ENCODE measurements at regions not wholly inside any gene's neighbourhood (a gene's known extent, or its start where the extent isn't known, plus 50 kb on each side); places are given as distances from the start of the nearest gene placed in this dataset.

GRCh38 chr4:91824773-91825172 is 479.0 kb upstream of the GRID2 start:
- DNase-seq (ENCODE audit: low read depth, low spot score) = no peak
- ChIA-PET POLR2A (no interaction called here), CTCF (no interaction called here)
- no peaks in the 10 kb centered on the region for H3K27me3 ChIP-seq (ENCODE audit: control insufficient read depth, insufficient read depth, low read length)
- peaks cover 4% of the 10 kb centered on the region; the same call in 1 of the 2 replicates for H3K9me3 ChIP-seq (ENCODE audit: control insufficient read depth, insufficient read depth, low read length)
- no peak for TF ChIP-seq CTCF (IDR thresholded peaks at IDR 0.05; ENCODE audit: low read depth, low read length)
- no peak overlapping the region for H3K4me3 ChIP-seq (ENCODE audit: low read depth, low read length)
- H3K27ac ChIP-seq (ENCODE audit: low read depth, low read length) = no peak overlapping the region

GRCh38 chr4:91826186-91826585 is 477.6 kb upstream of the GRID2 start:
- CTCF ChIA-PET = no interaction called here
- Histone ChIP-seq H3K27me3 (ENCODE audit: control insufficient read depth, insufficient read depth, low read length) (no peaks in the 10 kb centered on the region), H3K4me3 (ENCODE audit: low read depth, low read length) (no peak overlapping the region), H3K27ac (ENCODE audit: low read depth, low read length) (no peak overlapping the region), H3K9me3 (ENCODE audit: control insufficient read depth, insufficient read depth, low read length) (peaks cover 6% of the 10 kb centered on the region; the same call in 1 of the 2 replicates)
- DNase-seq (ENCODE audit: low read depth, low spot score) = no peak
- no peak for TF ChIP-seq CTCF (IDR thresholded peaks at IDR 0.05; ENCODE audit: low read depth, low read length)
- POLR2A ChIA-PET = no interaction called here

GRCh38 chr4:91827914-91828313 is 475.9 kb upstream of the GRID2 start:
- Histone ChIP-seq H3K9me3 (ENCODE audit: control insufficient read depth, insufficient read depth, low read length) (peaks cover 6% of the 10 kb centered on the region; the same call in 1 of the 2 replicates), H3K27me3 (ENCODE audit: control insufficient read depth, insufficient read depth, low read length) (no peaks in the 10 kb centered on the region), H3K27ac (ENCODE audit: low read depth, low read length) (no peak overlapping the region), H3K4me3 (ENCODE audit: low read depth, low read length) (no peak overlapping the region)
- TF ChIP-seq CTCF (IDR thresholded peaks at IDR 0.05; ENCODE audit: low read depth, low read length) = no peak
- no peak for DNase-seq (ENCODE audit: low read depth, low spot score)
- ChIA-PET POLR2A (no interaction called here), CTCF (no interaction called here)

- H3K4me3 ChIP-seq (ENCODE audit: low read depth, low read length) = no peak overlapping the region
- ChIA-PET POLR2A (no interaction called here), CTCF (no interaction called here)
- DNase-seq (ENCODE audit: low read depth, low spot score) = no peak
- H3K9me3 ChIP-seq (ENCODE audit: control insufficient read depth, insufficient read depth, low read length) = peaks cover 12% of the 10 kb centered on the region; the same call in 1 of the 2 replicates
- H3K27me3 ChIP-seq (ENCODE audit: control insufficient read depth, insufficient read depth, low read length) = no peaks in the 10 kb centered on the region
- H3K27ac ChIP-seq (ENCODE audit: low read depth, low read length) = no peak overlapping the region
- no peak for TF ChIP-seq CTCF (IDR thresholded peaks at IDR 0.05; ENCODE audit: low read depth, low read length)
Measured at GRCh38 chr4:91829531-91829930, 474.2 kb upstream of the GRID2 start.

- ChIA-PET POLR2A (no interaction called here), CTCF (no interaction called here)
- Histone ChIP-seq H3K27me3 (ENCODE audit: control insufficient read depth, insufficient read depth, low read length) (no peaks in the 10 kb centered on the region), H3K4me3 (ENCODE audit: low read depth, low read length) (no peak overlapping the region), H3K27ac (ENCODE audit: low read depth, low read length) (no peak overlapping the region), H3K9me3 (ENCODE audit: control insufficient read depth, insufficient read depth, low read length) (peaks cover 17% of the 10 kb centered on the region; the same call in 1 of the 2 replicates)
- no peak for TF ChIP-seq CTCF (IDR thresholded peaks at IDR 0.05; ENCODE audit: low read depth, low read length)
- DNase-seq (ENCODE audit: low read depth, low spot score) = no peak
Measured at GRCh38 chr4:91830681-91831395, 472.9 kb upstream of the GRID2 start.

Measured in AG04450 (cell line).